Cerebellar cortex (tissue), 1 donor: ENCODE measurements at regions not wholly inside any gene's neighbourhood (a gene's known extent, or its start where the extent isn't known, plus 50 kb on each side); places are given as distances from the start of the nearest gene placed in this dataset.

ENCODE experiments used
- DNase-seq: peaks from one replicate; pipeline ENCODE4 v3.0.0-alpha.2; 2015; ENCODE audit warnings: low spot score

DNA sequence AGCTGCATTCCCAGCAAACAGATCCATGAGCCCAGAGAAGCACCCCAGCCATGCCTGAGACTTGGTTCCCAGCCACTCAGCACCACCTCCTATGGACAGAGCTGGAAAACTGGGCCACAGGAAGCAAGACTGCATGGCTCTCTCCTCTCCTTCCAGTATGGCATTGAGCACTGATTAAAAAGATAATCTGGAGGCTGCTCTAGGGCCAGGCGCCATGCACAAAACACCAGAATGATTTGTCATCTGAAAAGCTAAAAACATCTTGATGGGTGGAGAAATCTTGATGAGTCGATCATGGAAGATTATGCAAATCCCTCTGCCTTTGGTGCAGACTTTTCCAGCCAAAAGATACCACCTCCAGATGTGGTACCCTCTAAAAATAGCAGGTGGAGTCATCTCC lies 62.7 kb upstream of the MRPS22 start:
- DNase-seq = no peak

DNA sequence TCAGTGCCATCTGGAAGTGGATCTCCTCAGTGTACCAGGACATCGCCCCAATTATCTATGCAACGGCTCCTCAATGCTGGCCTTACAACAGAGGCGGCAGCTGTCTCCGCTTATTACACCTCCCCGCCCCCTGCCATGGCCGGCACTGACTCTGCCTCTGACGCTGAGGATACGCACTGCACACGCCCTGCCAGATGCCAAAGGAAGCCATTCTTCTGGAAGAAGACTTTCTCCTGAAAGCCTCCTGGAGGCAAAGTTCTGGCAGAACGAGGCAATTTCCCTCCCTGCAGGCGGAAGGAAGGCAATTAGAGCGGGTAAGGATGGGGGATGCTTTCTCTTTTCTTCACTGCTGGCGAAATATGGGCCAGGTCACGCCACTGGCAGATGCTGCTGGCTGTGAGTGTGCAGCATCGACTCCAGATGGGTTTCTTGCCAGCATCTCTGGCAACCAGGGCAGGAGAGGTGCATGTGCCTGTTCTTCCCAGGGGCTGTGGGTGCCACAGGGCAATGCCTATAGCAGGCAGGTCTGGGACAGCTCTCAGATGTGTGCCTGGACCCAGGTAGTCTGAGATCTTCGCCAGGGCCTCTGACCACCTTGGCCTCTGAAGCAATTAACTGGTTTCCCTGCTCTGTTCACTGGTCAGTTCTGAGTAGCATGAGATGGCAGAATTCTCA lies 62.2 kb upstream of the MRPS22 start:
- no peak for DNase-seq

GRCh38 chr3:139283301-139283700 lies 60.5 kb upstream of the MRPS22 start:
- no peak for DNase-seq

DNA sequence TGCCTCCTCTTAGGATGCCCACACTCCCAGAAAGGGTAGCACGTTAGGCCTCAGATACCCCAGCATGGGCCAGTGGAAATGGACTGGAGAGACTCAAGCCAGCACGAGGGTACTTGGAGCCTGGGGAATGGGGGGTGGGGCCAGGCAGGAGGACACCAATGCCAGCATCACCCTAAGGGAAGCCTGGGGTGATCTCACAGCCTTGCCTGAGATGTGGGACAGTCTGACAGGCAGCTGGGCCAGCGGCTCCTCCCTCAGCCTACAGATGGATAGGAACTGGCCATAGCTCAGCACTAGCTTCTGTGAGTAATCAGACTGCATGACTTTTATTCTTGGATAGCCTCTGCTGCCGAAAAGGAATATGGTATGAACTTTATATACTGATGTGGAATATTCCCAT lies 59.6 kb upstream of the MRPS22 start:
- no peak for DNase-seq

DNA sequence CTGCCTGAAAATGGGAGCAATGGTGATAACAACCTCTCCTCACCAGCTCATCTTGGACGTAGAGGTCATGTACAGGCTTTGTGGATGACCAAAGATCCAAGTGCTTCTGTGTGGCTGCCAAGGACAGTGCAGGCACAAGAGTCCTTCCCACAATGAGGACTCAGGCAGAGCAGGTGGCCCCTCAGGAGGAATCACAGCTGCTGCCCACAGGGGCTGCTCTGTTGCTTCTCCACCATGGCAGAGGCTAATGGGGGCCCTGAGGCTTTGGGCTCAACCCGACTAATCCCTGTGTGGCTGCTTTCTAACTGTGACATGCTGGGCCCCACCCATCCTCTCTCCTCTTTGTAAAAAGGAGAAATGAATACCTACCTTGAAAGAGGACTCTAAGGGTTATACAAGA lies 58.1 kb upstream of the MRPS22 start:
- no peak for DNase-seq

DNA sequence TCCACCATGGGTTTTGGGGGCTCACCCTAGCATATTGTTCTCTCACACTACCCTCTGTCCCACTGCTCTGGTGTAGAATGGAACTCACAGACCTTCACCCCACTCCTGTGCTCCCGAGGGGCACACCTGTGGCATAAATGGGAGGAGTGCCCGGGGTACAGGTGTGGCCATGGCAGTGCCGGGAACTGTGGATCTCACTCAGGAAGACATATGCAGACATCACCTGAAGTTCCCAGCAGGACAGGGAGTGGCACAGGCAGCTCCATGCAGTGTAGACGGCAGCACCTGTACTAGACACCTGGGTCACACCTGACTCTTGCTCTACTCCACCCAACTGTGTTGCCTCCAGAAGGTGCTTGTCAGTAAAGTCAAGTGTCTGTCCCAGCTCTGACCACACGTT lies 57.6 kb upstream of the MRPS22 start:
- no peak for DNase-seq

- no peak for DNase-seq
These were observed 57.0 kb upstream of the MRPS22 start for GRCh38 chr3:139286825-139287224.

DNA sequence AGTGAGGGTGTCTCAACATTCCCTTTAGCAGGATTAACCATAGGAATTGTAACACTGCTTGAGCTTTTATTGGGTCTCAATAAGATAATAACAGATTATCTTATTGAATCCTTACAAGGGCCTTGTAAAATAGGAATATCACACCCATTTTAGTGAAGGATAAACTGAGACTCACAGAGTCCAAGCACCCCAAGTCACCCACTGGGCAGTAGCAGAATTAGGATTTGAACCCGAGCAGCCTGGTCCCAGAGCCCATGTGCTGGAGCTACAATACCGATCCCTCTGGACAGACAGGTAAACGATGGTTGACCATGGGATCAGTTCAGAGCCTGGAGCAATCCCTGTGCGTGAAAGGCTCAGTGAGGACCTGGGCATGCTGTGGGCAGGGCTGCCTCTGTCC lies 56.3 kb upstream of the MRPS22 start:
- no peak for DNase-seq

- DNase-seq = no peak
These were observed 55.5 kb upstream of the MRPS22 start for GRCh38 chr3:139288266-139288821.

DNA sequence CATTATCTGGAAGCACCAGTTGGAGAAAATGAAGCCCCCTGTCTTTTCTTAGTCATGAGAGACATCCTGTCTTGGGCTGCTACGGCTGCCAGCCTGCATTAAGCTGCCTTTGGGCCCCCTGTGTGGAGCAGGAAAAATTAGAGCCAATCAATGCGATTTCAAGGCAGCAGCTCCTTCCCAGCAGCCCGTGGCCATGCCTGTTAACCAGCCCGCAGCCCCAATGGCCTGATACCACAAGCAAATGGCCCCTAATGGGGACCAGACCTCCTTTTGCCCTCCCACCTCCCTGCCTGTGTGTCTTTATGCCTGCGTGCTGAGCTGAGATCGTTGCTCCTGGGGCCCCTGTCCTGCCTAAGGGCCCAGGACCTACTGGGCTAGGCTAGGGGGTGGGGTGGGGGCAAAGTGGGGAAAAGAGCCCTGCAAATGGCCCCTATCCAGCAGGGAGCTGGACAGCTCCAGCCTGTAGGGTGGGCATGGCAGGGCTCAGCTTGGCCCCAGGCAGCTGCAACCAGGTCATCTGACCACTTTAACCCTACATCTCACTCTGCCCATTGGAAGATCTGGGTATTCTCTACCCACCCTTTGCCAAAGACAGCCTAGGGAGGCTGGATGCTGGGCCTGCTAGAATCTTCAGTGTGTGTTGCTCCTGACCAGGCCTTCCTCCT lies 53.8 kb upstream of the MRPS22 start:
- DNase-seq = no peak

DNA sequence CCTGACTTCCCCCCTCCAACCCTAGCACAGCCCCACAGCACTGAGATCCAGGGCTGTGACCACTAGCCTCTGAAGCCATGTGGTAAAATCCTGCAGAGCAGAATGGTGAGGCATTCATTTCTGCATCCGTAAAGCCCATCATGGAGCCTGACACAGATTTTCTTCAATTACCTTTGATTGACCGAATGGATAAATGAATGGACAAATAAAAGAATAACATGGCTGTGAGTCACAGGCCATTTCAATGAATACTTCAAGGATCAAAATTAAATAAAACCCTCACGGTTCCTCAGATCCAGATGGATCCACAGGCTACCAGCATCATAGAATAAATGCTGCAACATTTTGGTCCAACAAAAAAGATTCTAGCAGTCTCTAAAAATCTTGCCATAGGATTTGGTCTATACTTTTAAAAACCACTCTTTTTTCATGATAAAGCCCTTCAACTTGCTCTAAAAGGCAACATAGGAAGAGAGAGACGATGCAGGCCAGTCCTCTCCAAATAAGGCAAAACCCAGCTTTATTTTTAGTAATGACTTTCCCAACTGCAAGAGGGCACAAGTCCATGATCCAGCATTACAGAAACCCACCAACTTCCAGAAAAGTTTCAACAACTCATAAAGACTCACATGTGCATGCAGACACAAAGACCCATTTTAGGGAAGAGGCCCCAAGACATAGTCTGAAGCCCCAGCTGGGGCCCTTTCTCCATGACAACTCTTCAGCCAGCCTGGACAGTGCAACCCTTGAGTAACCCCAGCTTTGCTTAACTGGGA lies 52.4 kb upstream of the MRPS22 start:
- DNase-seq = no peak

DNA sequence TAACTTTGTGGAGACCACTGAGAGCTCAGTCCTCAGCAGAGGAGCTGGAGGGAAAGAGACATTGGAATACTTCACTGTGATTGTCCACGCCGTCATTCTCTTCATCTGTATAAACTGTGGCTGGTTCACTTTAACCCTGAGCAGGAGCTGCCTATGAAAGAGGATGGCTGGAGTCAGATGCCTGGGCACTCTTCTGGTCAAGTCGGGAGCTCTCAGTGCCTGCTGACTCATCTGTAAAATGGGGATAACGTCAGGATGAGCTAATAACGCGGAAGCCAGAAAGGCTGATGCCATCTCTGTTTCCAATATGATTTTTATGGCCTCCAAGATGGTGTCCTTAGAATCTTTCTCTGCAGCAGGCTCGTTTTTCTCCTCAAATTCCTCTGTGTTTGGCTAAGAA lies 51.6 kb upstream of the MRPS22 start:
- DNase-seq = no peak

DNA sequence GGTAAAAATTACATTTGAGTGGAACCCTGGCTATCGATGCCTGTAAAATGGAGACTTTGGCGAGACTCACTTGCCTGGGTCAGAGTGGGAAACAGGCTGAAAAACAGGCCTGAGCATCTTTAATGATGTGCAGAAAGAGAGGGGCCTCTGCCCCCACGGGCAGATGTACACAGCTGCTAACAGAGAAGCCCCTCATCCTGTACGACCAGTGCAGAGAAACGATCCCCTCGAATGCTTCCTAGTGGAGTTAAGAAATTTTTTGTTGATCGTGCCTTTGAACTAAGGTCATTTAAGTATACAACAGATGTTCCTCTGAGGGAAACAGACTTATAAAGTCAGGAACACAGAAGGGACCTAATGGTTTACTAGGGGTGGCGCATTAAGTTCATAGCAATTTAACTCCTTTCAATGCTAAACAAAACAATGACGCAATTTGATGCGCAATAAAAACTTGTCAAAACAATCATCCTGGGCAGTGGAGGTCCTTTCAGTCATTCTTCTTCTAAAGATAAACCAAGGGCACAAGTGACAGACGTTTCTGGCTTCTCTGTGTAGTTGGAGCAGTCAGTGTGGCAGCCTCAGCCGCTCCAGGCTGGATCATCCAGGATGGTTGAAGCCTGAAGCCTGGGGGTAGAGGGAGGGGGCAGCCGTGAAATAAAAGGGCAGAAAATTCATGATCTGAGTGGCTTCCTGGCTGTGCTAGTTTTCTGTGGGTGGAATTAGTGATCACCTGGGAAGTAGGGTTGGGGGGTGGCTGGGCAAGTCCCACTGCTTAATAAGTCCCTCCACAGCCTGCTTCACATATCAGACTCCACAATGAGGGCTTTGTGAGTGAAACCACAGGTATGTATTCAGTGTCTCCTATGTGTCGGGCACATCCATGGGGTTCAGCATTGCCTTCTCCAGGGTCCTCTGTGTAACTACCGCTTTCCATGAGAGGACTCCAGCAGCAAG lies 50.8 kb upstream of the MRPS22 start:
- no peak for DNase-seq

DNA sequence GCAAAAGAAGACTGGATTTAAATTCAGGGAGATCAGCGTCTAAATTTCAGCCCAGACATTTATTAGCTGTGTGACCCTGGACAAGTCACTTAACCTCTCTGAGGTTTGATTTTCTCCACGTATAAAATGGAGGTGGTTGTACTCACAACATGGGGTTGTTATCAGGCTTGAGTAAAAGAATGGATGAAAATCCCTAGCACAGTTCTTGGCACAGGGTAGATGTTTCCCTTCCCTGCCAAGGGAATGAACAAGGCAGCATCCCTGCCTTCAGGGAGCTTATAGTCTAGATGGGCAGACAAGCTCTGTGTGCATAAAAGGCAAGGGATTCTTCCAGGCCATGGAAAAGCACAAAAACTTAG lies 50.2 kb upstream of the MRPS22 start:
- no peak for DNase-seq
